Fibroblast of skin of abdomen (primary cell): ENCODE measurements at regions not wholly inside any gene's neighbourhood (a gene's known extent, or its start where the extent isn't known, plus 50 kb on each side); places are given as distances from the start of the nearest gene placed in this dataset.
A peak's percentile ranks its signal among the peaks of the same experiment; 100 is the strongest.

Experiments
- DNase-seq: peaks from one replicate; pipeline ENCODE4 v3.0.0-alpha.2; 2013

GRCh38 chr5:103375350-103375749 lies 116.8 kb downstream of the MACIR start:
- DNase-seq = peak; percentile 69

GRCh38 chr5:103374473-103374963 lies 116.0 kb downstream of the MACIR start:
- DNase-seq = no peak

- no peak for DNase-seq
Measured at GRCh38 chr5:103373597-103374472, 115.3 kb downstream of the MACIR start.

- DNase-seq = no peak
Measured at GRCh38 chr5:103371046-103371607, 112.6 kb downstream of the MACIR start.

- no peak for DNase-seq
Measured at GRCh38 chr5:103369125-103370120, 110.9 kb downstream of the MACIR start.

- no peak for DNase-seq
Measured at GRCh38 chr5:103367702-103368101, 109.1 kb downstream of the MACIR start.

GRCh38 chr5:103366918-103367549 lies 108.5 kb downstream of the MACIR start:
- no peak for DNase-seq

GRCh38 chr5:103364074-103364473 lies 105.5 kb downstream of the MACIR start:
- no peak for DNase-seq

- peak; percentile 75 for DNase-seq
Measured at GRCh38 chr5:103362211-103362610, 103.6 kb downstream of the MACIR start.

GRCh38 chr5:103360475-103360874 lies 101.9 kb downstream of the MACIR start:
- DNase-seq = no peak

GRCh38 chr5:103358305-103358995 lies 99.9 kb downstream of the MACIR start:
- DNase-seq = no peak

- no peak for DNase-seq
Measured at GRCh38 chr5:103357636-103358035, 99.1 kb downstream of the MACIR start.

GRCh38 chr5:103356350-103357091 lies 98.0 kb downstream of the MACIR start:
- no peak for DNase-seq

GRCh38 chr5:103355579-103355978 lies 97.0 kb downstream of the MACIR start:
- no peak for DNase-seq

- DNase-seq = no peak
Measured at GRCh38 chr5:103354446-103354845, 95.9 kb downstream of the MACIR start.

- DNase-seq = no peak
Measured at GRCh38 chr5:103353581-103353980, 95.0 kb downstream of the MACIR start.

GRCh38 chr5:103347716-103348423 lies 89.3 kb downstream of the MACIR start:
- DNase-seq = no peak

GRCh38 chr5:103346162-103346748 lies 87.7 kb downstream of the MACIR start:
- no peak for DNase-seq

- DNase-seq = no peak
Measured at GRCh38 chr5:103345461-103345860, 86.9 kb downstream of the MACIR start.
